ENCODE measurements at regions not wholly inside any gene's neighbourhood (a gene's known extent, or its start where the extent isn't known, plus 50 kb on each side); places are given as distances from the start of the nearest gene placed in this dataset.

DNA sequence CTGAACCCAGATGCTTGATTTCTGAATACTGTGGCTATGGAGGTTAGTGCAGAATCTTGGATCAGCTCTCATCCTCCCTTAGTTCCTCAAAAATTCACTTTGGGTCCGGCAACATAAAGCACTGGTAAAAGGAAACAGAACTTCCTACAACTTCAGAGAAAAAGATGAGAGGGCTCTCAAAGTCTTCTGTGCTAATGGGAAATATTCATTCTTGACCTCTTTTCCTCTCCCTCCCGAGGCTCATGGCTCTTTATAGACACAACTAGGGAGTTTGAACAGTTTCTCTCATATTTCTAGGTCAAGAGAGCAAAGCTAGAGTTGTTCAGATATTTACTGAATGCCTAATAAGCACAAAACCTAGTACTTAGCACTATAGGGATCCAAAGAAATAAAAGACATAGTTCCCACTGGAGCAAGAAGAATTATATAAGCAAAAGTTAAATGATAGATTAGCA, 124.1 kb upstream of the TCF21 start:
- in situ Hi-C loops (cut with MboI) (no loop called here), intact Hi-C loops (cut with micrococcal nuclease; ENCODE audit: unreplicated experiment) (no loop called here)
- H3K4me2 ChIP-seq (ENCODE audit: control insufficient read depth, insufficient read depth) = no peak overlapping the region
- ChIA-PET RAD21 (ENCODE audit: unreplicated experiment) (no interaction called here), POLR2A (no interaction called here), SMC1A (ENCODE audit: uncharacterized antibody, unreplicated experiment) (no interaction called here), CTCF (no interaction called here)
- H3K9ac ChIP-seq (ENCODE audit: control insufficient read depth, insufficient read depth, low read length) = no peak overlapping the region
- no peaks in the 10 kb centered on the region for H3K9me3 ChIP-seq (replicated peaks; ENCODE audit: control insufficient read depth, insufficient read depth, low read length)
- no peaks in the 10 kb centered on the region for H3K27me3 ChIP-seq (replicated peaks in 1 of 2; ENCODE audit: control insufficient read depth in 2 of 2, insufficient read depth in 2 of 2, low read length in 1 of 2)
- DNase-seq (ENCODE audit: low read depth, low spot score) = no peak
- 0% methylated on average over 2 of the region's 2 CpGs for WGBS (ENCODE audit: insufficient coverage, insufficient replicate concordance, low lambda C conversion rate, missing lambda C conversion rate)
- no peak overlapping the region for H2AFZ ChIP-seq (ENCODE audit: control insufficient read depth, low read depth, low read length)
- H3K4me1 ChIP-seq (ENCODE audit: control insufficient read depth, insufficient read depth, low read length) = no peaks in the 10 kb centered on the region
- no peak overlapping the region for H3K4me3 ChIP-seq
- FAIRE-seq = no peak
- H4K20me1 ChIP-seq (ENCODE audit: control insufficient read depth, insufficient read depth) = no peaks in the 10 kb centered on the region
- BruUV-seq (replicated peaks) = no TSS peak
- no peaks in the 10 kb centered on the region for H3K79me2 ChIP-seq (ENCODE audit: control insufficient read depth, insufficient read depth, low read length)
- no peak overlapping the region for H3K27ac ChIP-seq (ENCODE audit: control insufficient read depth, insufficient read depth)
- TF ChIP-seq POLR2AphosphoS2 (IDR thresholded peaks at IDR 0.05; ENCODE audit: low read depth, low read length) = no peak
- no peak for TF ChIP-seq NR2C2 (IDR thresholded peaks at IDR 0.05; ENCODE audit: borderline replicate concordance, control insufficient read depth, insufficient read length, low read depth)
- no peak for TF ChIP-seq ZNF384 (IDR thresholded peaks at IDR 0.05; ENCODE audit: borderline replicate concordance, low read depth, low read length)
- no peak for TF ChIP-seq YBX1 (IDR thresholded peaks at IDR 0.05)
- TF ChIP-seq BRCA1 (IDR thresholded peaks at IDR 0.05; ENCODE audit: low read depth, low read length) = no peak
- TF ChIP-seq ZNF622 (IDR thresholded peaks at IDR 0.05) = no peak
- no peak for TF ChIP-seq IKZF2 (IDR thresholded peaks at IDR 0.05)
- no peak for TF ChIP-seq BMI1 (IDR thresholded peaks at IDR 0.05; ENCODE audit: borderline replicate concordance)
- no peak for TF ChIP-seq NBN (IDR thresholded peaks at IDR 0.05)
- no peak for TF ChIP-seq MAX (IDR thresholded peaks at IDR 0.05; ENCODE audit: low read depth, low read length)
- TF ChIP-seq ZNF207 (IDR thresholded peaks at IDR 0.05; ENCODE audit: borderline replicate concordance) = no peak
- no peak for TF ChIP-seq PML (IDR thresholded peaks at IDR 0.05; ENCODE audit: low read length)
- TF ChIP-seq RAD21 (IDR thresholded peaks at IDR 0.05; ENCODE audit: insufficient read depth, low read depth, low read length) = no peak
- no peak for ATAC-seq
- no peaks in the 10 kb centered on the region for H3K36me3 ChIP-seq (ENCODE audit: control insufficient read depth in 2 of 2, insufficient read depth in 2 of 2, low read length in 1 of 2)
